WTC11 (cell line): ENCODE measurements at regions not wholly inside any gene's neighbourhood (a gene's known extent, or its start where the extent isn't known, plus 50 kb on each side); places are given as distances from the start of the nearest gene placed in this dataset.

Source experiments
- ATAC-seq: fragments of 200-7000 bp; cut with Tn5 transposase; 2 replicates; pipeline ENCODE4 v1.10.0; 2021; ENCODE audit warnings: mild to moderate bottlenecking, moderate library complexity
- CTCF ChIA-PET: fragments of 300-600 bp; sonication (Branson Sonifier 250); formaldehyde crosslinking; loops from one replicate; lab custom pipeline; 2021; ENCODE audit warnings: antibody characterized with exemption; lab: Charles Lee
- POLR2A ChIA-PET: fragments of 350-600 bp; sonication (Branson Sonifier 250); formaldehyde crosslinking; loops from one replicate; lab custom pipeline; 2021; ENCODE audit warnings: antibody characterized with exemption; lab: Charles Lee
- DNase-seq: peaks from one replicate; pipeline ENCODE4 v3.0.0; 2021; ENCODE audit warnings: low spot score
- H3K27ac Mint-ChIP-seq: 2 replicates; pipeline ENCODE4 v1.8.0; 2021; ENCODE audit warnings: mixed read lengths
- H3K27me3 Mint-ChIP-seq: 2 replicates; pipeline ENCODE4 v1.8.0; 2021; ENCODE audit warnings: low read depth, mild to moderate bottlenecking, moderate library complexity, mixed read lengths
- H3K36me3 Mint-ChIP-seq: 2 replicates; pipeline ENCODE4 v1.8.0; 2021; ENCODE audit warnings: mixed read lengths
- H3K4me1 Mint-ChIP-seq: 2 replicates; pipeline ENCODE4 v1.8.0; 2022; ENCODE audit warnings: mixed read lengths
- H3K4me3 Mint-ChIP-seq: 2 replicates; pipeline ENCODE4 v1.8.0; 2021; ENCODE audit warnings: mild to moderate bottlenecking, moderate library complexity, mixed read lengths
- H3K9me3 Mint-ChIP-seq: 2 replicates; pipeline ENCODE4 v1.8.0; 2021; ENCODE audit warnings: mixed read lengths
- ATF1 ChIP-seq: sonication (generic); formaldehyde crosslinking; IDR thresholded peaks from 2 replicates; pipeline ENCODE4 v1.8.1; 2023; ENCODE audit warnings: mild to moderate bottlenecking, moderate library complexity, missing genetic modification reagents
- ESRRA ChIP-seq: sonication (generic); formaldehyde crosslinking; IDR thresholded peaks from 2 replicates; pipeline ENCODE4 v1.8.1; 2022; ENCODE audit warnings: mild to moderate bottlenecking, missing genetic modification reagents, borderline replicate concordance
- FOXP1 ChIP-seq: sonication (generic); formaldehyde crosslinking; IDR thresholded peaks from 2 replicates; pipeline ENCODE4 v1.8.0; 2022; ENCODE audit warnings: missing genetic modification reagents, mild to moderate bottlenecking, moderate library complexity, borderline replicate concordance
- GTF2I ChIP-seq: fragments of 250-450 bp; sonication (Bioruptor Pico); conservative IDR thresholded peaks from 2 replicates; pipeline ENCODE4 v1.4.0; 2021; ENCODE audit warnings: mild to moderate bottlenecking
- NFE2L1 ChIP-seq: sonication (generic); formaldehyde crosslinking; IDR thresholded peaks from 2 replicates; pipeline ENCODE4 v1.8.1; 2023; ENCODE audit warnings: missing genetic modification reagents
- SP1 ChIP-seq: sonication (generic); formaldehyde crosslinking; conservative IDR thresholded peaks from 2 replicates; pipeline ENCODE4 v1.8.1; 2022; ENCODE audit warnings: missing genetic modification reagents
- TCF7 ChIP-seq: sonication (generic); formaldehyde crosslinking; IDR thresholded peaks from 2 replicates; pipeline ENCODE4 v1.8.0; 2022; ENCODE audit warnings: mild to moderate bottlenecking, low read depth, missing genetic modification reagents, moderate library complexity
- TEAD1 ChIP-seq: sonication (generic); formaldehyde crosslinking; IDR thresholded peaks from 2 replicates; pipeline ENCODE4 v1.8.0; 2022; ENCODE audit warnings: mild to moderate bottlenecking, missing genetic modification reagents
- ZNF423 ChIP-seq: fragments of 250-450 bp; sonication (Bioruptor Pico); IDR thresholded peaks from 2 replicates; pipeline ENCODE4 v2.1.2; 2022; ENCODE audit warnings: mild to moderate bottlenecking, moderate library complexity
- TF ChIP-seq, protein P1 (sequence below): sonication (generic); formaldehyde crosslinking; IDR thresholded peaks from 2 replicates; pipeline ENCODE4 v1.8.0; 2022; ENCODE audit warnings: missing genetic modification reagents
- TF ChIP-seq, protein P2 (sequence below): fragments of 250-450 bp; sonication (Bioruptor Pico); IDR thresholded peaks from 2 replicates; pipeline ENCODE4 v2.1.2; 2022; ENCODE audit warnings: mild to moderate bottlenecking, moderate library complexity
- TF ChIP-seq, protein P3 (sequence below): fragments of 200-600 bp; IDR thresholded peaks from 2 replicates; pipeline ENCODE4 v1.8.0; 2022; ENCODE audit warnings: antibody characterized with exemption
- TF ChIP-seq, protein P4 (sequence below): fragments of 250-450 bp; sonication (Bioruptor Pico); conservative IDR thresholded peaks from 2 replicates; pipeline ENCODE4 v1.9.0; 2021; ENCODE audit warnings: mild to moderate bottlenecking
- TF ChIP-seq, protein P5 (sequence below): sonication (generic); formaldehyde crosslinking; IDR thresholded peaks from 2 replicates; pipeline ENCODE4 v1.8.0; 2022; ENCODE audit warnings: mild to moderate bottlenecking, missing genetic modification reagents

DNA sequence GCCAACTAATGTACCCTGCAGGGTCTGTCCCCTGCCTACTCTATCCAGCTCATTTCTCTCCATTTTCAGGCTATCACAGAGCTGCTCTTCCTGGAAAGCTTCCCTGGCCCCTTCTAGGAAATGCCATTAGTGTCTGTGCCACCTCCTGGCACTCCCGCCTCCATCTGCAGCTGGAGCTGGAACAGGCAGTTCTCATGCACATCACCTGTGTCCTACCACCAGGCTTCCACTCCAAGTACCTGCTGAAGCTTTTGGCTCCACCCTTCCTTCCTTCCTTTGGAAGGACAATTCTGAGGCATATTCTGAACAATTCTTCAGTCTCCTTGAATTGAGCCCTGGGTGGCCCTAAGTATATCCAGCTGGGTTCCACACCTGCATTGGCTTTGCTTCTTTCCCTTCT is 156.2 kb upstream of the ZNF618 start:
- no peak overlapping the region for H3K27ac Mint-ChIP-seq
- peaks cover 10% of the 10 kb centered on the region for H3K36me3 Mint-ChIP-seq
- H3K27me3 Mint-ChIP-seq, result peaks cover 14% of the 10 kb centered on the region
- no peak overlapping the region for H3K4me3 Mint-ChIP-seq
- no peak for DNase-seq
- peak; percentile 28 for ATAC-seq
- peaks cover 11% of the 10 kb centered on the region for H3K4me1 Mint-ChIP-seq
- ChIA-PET CTCF (interaction anchor here (0.8 to 1.0 kb wide), 2 partner anchors 36 to 327 kb away, joined by 3 read pairs; no protein-coding TSS in a partner anchor), POLR2A (no interaction called here)
- H3K9me3 Mint-ChIP-seq, result peaks cover 19% of the 10 kb centered on the region
- TF ChIP-seq NFE2L1 (CRISPR knock-in tag) (no peak), ATF1 (no peak), TEAD1 (no peak), ZNF423 (CRISPR knock-in tag) (no peak), SP1 (CRISPR knock-in tag) (no peak), FOXP1 (no peak), TCF7 (CRISPR knock-in tag) (no peak), ESRRA (CRISPR knock-in tag) (no peak)
- TF ChIP-seq, protein P1, sequence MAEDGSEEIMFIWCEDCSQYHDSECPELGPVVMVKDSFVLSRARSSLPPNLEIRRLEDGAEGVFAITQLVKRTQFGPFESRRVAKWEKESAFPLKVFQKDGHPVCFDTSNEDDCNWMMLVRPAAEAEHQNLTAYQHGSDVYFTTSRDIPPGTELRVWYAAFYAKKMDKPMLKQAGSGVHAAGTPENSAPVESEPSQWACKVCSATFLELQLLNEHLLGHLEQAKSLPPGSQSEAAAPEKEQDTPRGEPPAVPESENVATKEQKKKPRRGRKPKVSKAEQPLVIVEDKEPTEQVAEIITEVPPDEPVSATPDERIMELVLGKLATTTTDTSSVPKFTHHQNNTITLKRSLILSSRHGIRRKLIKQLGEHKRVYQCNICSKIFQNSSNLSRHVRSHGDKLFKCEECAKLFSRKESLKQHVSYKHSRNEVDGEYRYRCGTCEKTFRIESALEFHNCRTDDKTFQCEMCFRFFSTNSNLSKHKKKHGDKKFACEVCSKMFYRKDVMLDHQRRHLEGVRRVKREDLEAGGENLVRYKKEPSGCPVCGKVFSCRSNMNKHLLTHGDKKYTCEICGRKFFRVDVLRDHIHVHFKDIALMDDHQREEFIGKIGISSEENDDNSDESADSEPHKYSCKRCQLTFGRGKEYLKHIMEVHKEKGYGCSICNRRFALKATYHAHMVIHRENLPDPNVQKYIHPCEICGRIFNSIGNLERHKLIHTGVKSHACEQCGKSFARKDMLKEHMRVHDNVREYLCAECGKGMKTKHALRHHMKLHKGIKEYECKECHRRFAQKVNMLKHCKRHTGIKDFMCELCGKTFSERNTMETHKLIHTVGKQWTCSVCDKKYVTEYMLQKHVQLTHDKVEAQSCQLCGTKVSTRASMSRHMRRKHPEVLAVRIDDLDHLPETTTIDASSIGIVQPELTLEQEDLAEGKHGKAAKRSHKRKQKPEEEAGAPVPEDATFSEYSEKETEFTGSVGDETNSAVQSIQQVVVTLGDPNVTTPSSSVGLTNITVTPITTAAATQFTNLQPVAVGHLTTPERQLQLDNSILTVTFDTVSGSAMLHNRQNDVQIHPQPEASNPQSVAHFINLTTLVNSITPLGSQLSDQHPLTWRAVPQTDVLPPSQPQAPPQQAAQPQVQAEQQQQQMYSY (CRISPR knock-in tag), result no peak
- TF ChIP-seq, protein P2, sequence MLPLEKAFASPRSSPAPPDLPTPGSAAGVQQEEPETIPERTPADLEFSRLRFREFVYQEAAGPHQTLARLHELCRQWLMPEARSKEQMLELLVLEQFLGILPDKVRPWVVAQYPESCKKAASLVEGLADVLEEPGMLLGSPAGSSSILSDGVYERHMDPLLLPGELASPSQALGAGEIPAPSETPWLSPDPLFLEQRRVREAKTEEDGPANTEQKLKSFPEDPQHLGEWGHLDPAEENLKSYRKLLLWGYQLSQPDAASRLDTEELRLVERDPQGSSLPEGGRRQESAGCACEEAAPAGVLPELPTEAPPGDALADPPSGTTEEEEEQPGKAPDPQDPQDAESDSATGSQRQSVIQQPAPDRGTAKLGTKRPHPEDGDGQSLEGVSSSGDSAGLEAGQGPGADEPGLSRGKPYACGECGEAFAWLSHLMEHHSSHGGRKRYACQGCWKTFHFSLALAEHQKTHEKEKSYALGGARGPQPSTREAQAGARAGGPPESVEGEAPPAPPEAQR (CRISPR knock-in tag), result no peak
- TF ChIP-seq, protein P3, sequence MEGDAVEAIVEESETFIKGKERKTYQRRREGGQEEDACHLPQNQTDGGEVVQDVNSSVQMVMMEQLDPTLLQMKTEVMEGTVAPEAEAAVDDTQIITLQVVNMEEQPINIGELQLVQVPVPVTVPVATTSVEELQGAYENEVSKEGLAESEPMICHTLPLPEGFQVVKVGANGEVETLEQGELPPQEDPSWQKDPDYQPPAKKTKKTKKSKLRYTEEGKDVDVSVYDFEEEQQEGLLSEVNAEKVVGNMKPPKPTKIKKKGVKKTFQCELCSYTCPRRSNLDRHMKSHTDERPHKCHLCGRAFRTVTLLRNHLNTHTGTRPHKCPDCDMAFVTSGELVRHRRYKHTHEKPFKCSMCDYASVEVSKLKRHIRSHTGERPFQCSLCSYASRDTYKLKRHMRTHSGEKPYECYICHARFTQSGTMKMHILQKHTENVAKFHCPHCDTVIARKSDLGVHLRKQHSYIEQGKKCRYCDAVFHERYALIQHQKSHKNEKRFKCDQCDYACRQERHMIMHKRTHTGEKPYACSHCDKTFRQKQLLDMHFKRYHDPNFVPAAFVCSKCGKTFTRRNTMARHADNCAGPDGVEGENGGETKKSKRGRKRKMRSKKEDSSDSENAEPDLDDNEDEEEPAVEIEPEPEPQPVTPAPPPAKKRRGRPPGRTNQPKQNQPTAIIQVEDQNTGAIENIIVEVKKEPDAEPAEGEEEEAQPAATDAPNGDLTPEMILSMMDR, result no peak
- TF ChIP-seq, protein P4, sequence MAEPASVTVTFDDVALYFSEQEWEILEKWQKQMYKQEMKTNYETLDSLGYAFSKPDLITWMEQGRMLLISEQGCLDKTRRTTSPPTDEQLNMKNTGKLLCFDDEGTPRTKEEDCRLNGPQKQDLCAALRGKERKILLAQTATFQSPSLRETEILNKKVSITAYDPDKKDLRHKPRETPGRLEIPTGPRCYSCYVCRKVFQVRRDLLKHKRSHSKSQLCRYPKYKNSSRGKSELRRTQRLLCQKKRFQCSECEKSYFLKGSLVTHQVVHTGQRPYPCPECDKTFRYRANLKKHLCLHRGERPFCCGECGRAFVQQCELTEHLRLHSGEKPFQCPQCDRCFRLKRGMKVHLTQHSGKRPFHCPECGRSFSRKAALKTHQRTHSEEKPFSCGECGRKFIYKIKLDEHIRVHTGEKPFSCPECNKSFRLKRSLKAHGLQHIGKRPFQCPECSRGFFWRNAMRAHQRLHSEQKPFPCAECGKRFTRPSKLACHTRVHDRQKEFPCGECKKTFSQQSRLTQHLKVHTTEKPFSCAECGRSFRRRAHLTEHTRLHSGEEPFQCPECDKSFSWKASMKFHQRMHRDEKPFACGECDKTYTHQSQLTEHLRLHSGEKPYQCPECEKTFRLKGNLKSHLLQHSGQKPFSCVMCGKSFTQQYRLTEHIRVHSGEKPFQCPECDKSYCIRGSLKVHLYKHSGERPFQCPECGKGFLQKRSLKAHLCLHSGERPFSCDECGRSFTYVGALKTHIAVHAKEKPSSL, result no peak
- TF ChIP-seq, protein P5, sequence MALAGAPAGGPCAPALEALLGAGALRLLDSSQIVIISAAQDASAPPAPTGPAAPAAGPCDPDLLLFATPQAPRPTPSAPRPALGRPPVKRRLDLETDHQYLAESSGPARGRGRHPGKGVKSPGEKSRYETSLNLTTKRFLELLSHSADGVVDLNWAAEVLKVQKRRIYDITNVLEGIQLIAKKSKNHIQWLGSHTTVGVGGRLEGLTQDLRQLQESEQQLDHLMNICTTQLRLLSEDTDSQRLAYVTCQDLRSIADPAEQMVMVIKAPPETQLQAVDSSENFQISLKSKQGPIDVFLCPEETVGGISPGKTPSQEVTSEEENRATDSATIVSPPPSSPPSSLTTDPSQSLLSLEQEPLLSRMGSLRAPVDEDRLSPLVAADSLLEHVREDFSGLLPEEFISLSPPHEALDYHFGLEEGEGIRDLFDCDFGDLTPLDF (CRISPR knock-in tag), result no peak

DNA sequence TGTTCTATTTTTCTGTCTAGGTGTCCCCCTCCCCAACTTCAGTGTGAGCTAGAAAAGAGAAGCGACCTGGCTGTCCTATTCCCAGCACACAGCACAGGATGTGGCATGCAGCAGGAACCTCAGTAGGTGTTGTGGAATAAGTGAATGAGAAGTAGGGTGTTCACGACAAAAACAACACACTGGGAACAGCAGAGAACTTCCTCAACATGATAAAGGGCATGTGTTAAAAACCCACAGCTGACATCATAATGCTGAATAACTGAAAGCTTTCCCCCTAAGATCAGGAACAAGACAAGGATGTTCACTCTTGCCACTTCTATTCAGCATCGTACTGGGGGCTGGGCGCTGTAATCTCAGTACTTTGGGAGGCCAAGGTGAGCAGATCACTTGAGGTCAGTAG is 155.6 kb upstream of the ZNF618 start:
- ChIA-PET POLR2A (no interaction called here), CTCF (interaction anchor here (0.8 to 1.0 kb wide), 2 partner anchors 36 to 327 kb away, joined by 3 read pairs; no protein-coding TSS in a partner anchor)
- DNase-seq (no peak), ATAC-seq (peak; percentile 80)
- TF ChIP-seq ZNF423 (CRISPR knock-in tag), result peak; percentile 79
- no peak for TF ChIP-seq GTF2I
- peaks cover 14% of the 10 kb centered on the region for H3K27me3 Mint-ChIP-seq
- H3K9me3 Mint-ChIP-seq, result peaks cover 16% of the 10 kb centered on the region
- H3K27ac Mint-ChIP-seq, result peak overlapping the region; percentile 17
- H3K36me3 Mint-ChIP-seq, result peaks cover 10% of the 10 kb centered on the region
- H3K4me1 Mint-ChIP-seq, result peaks cover 11% of the 10 kb centered on the region
- no peak overlapping the region for H3K4me3 Mint-ChIP-seq
